ENCODE measurements at regions not wholly inside any gene's neighbourhood (a gene's known extent, or its start where the extent isn't known, plus 50 kb on each side); places are given as distances from the start of the nearest gene placed in this dataset.

- no peak for DNase-seq
Measured at GRCh38 chr11:33615751-33616150, 84.9 kb downstream of the C11orf91 start.

- no peak for DNase-seq
Measured at GRCh38 chr11:33613404-33613803, 87.2 kb downstream of the C11orf91 start.

- no peak for DNase-seq
Measured at GRCh38 chr11:33610903-33611302, 89.7 kb downstream of the C11orf91 start.

GRCh38 chr11:33608386-33608785 is 92.2 kb downstream of the C11orf91 start:
- no peak for DNase-seq

- DNase-seq = no peak
Measured at GRCh38 chr11:33606762-33607161, 93.9 kb downstream of the C11orf91 start.

GRCh38 chr11:33605703-33606102 is 94.9 kb downstream of the C11orf91 start:
- no peak for DNase-seq

GRCh38 chr11:33598426-33599069 is 102.1 kb downstream of the C11orf91 start:
- DNase-seq = no peak

- DNase-seq = no peak
Measured at GRCh38 chr11:33594188-33594587, 106.4 kb downstream of the C11orf91 start.

- no peak for DNase-seq
Measured at GRCh38 chr11:33590441-33590840, 110.2 kb downstream of the C11orf91 start.

GRCh38 chr11:33588056-33588455 is 112.6 kb downstream of the C11orf91 start:
- no peak for DNase-seq

- DNase-seq = no peak
Measured at GRCh38 chr11:33585586-33586209, 114.9 kb downstream of the C11orf91 start.

- DNase-seq = no peak
Measured at GRCh38 chr11:33582636-33583325, 117.8 kb downstream of the C11orf91 start.

- no peak for DNase-seq
Measured at GRCh38 chr11:33579101-33579500, 121.5 kb downstream of the C11orf91 start.

GRCh38 chr11:33577204-33577603 is 123.4 kb downstream of the C11orf91 start:
- DNase-seq = no peak

GRCh38 chr11:33575311-33575710 is 125.3 kb downstream of the C11orf91 start:
- DNase-seq = no peak

- no peak for DNase-seq
Measured at GRCh38 chr11:33574331-33574730, 126.3 kb downstream of the C11orf91 start.

GRCh38 chr11:33569333-33569732 is 131.3 kb downstream of the C11orf91 start:
- DNase-seq = no peak

- DNase-seq = no peak
Measured at GRCh38 chr11:33567004-33567403, 133.6 kb downstream of the C11orf91 start.

- no peak for DNase-seq
Measured at GRCh38 chr11:33564856-33565453, 135.7 kb downstream of the C11orf91 start.

- no peak for DNase-seq
Measured at GRCh38 chr11:33560729-33561128, 139.9 kb downstream of the C11orf91 start.

- DNase-seq = no peak
Measured at GRCh38 chr11:33559567-33559966, 141.1 kb downstream of the C11orf91 start.

GRCh38 chr11:33558097-33558496 is 142.5 kb downstream of the C11orf91 start:
- DNase-seq = no peak

GRCh38 chr11:33557201-33557600 is 143.4 kb downstream of the C11orf91 start:
- DNase-seq = no peak

- no peak for DNase-seq
Measured at GRCh38 chr11:33554219-33554618, 146.4 kb downstream of the C11orf91 start.

All from GDM1 (cell line).